ENCODE measurements at regions not wholly inside any gene's neighbourhood (a gene's known extent, or its start where the extent isn't known, plus 50 kb on each side); places are given as distances from the start of the nearest gene placed in this dataset.
"Not testable (repeated sequence)": the region's sequence is repeated elsewhere in the genome, so short reads cannot be mapped to it uniquely, and the experiment has no call there.

- FAIRE-seq (no peak), DNase-seq (ENCODE audit: insufficient read length) (no peak)
- TF ChIP-seq POLR2A (IDR thresholded peaks at IDR 0.05; ENCODE audit: low read depth, low read length): no peak
- TF ChIP-seq POLR2AphosphoS5 (IDR thresholded peaks at IDR 0.05; ENCODE audit: low read depth, low read length): no peak
- no peak for TF ChIP-seq TAF1 (IDR thresholded peaks at IDR 0.05; ENCODE audit: borderline replicate concordance, low read depth, low read length)
Measured at GRCh38 chr3:35305406-35305805, 333.9 kb upstream of the ARPP21 start.

GRCh38 chr3:35307296-35307695 is 332.0 kb upstream of the ARPP21 start:
- TF ChIP-seq POLR2A (IDR thresholded peaks at IDR 0.05; ENCODE audit: low read depth, low read length): no peak
- no peak for TF ChIP-seq TAF1 (IDR thresholded peaks at IDR 0.05; ENCODE audit: borderline replicate concordance, low read depth, low read length)
- no peak for TF ChIP-seq POLR2AphosphoS5 (IDR thresholded peaks at IDR 0.05; ENCODE audit: low read depth, low read length)
- no peak for FAIRE-seq

GRCh38 chr3:35316841-35317240 is 322.5 kb upstream of the ARPP21 start:
- FAIRE-seq; DNase-seq (ENCODE audit: insufficient read length): not testable (repeated sequence)

More at GRCh38 chr3:35307296-35307695, 332.0 kb upstream of the ARPP21 start:
- no peak for DNase-seq (ENCODE audit: insufficient read length)

- no peak for DNase-seq (ENCODE audit: insufficient read length)
- no peak for TF ChIP-seq POLR2AphosphoS5 (IDR thresholded peaks at IDR 0.05; ENCODE audit: low read depth, low read length)
- TF ChIP-seq POLR2A (IDR thresholded peaks at IDR 0.05; ENCODE audit: low read depth, low read length): no peak
- no peak for TF ChIP-seq TAF1 (IDR thresholded peaks at IDR 0.05; ENCODE audit: borderline replicate concordance, low read depth, low read length)
- no peak for FAIRE-seq
Measured at GRCh38 chr3:35320646-35321407, 318.5 kb upstream of the ARPP21 start.

GRCh38 chr3:35322070-35322469 is 317.3 kb upstream of the ARPP21 start:
- TF ChIP-seq POLR2A (IDR thresholded peaks at IDR 0.05; ENCODE audit: low read depth, low read length) (no peak), TAF1 (IDR thresholded peaks at IDR 0.05; ENCODE audit: borderline replicate concordance, low read depth, low read length) (no peak), POLR2AphosphoS5 (IDR thresholded peaks at IDR 0.05; ENCODE audit: low read depth, low read length) (no peak)
- DNase-seq (ENCODE audit: insufficient read length) (no peak), FAIRE-seq (no peak)

- FAIRE-seq (no peak), DNase-seq (ENCODE audit: insufficient read length) (no peak)
- TF ChIP-seq POLR2A (IDR thresholded peaks at IDR 0.05; ENCODE audit: low read depth, low read length) (no peak), POLR2AphosphoS5 (IDR thresholded peaks at IDR 0.05; ENCODE audit: low read depth, low read length) (no peak), TAF1 (IDR thresholded peaks at IDR 0.05; ENCODE audit: borderline replicate concordance, low read depth, low read length) (no peak)
Measured at GRCh38 chr3:35335703-35336102, 303.6 kb upstream of the ARPP21 start.

- TF ChIP-seq POLR2A (IDR thresholded peaks at IDR 0.05; ENCODE audit: low read depth, low read length): no peak
- TF ChIP-seq POLR2AphosphoS5 (IDR thresholded peaks at IDR 0.05; ENCODE audit: low read depth, low read length): no peak
- no peak for TF ChIP-seq TAF1 (IDR thresholded peaks at IDR 0.05; ENCODE audit: borderline replicate concordance, low read depth, low read length)
Measured at GRCh38 chr3:35336601-35337000, 302.7 kb upstream of the ARPP21 start.

GRCh38 chr3:35338186-35338585 is 301.1 kb upstream of the ARPP21 start:
- TF ChIP-seq POLR2A (IDR thresholded peaks at IDR 0.05; ENCODE audit: low read depth, low read length) (no peak), TAF1 (IDR thresholded peaks at IDR 0.05; ENCODE audit: borderline replicate concordance, low read depth, low read length) (no peak), POLR2AphosphoS5 (IDR thresholded peaks at IDR 0.05; ENCODE audit: low read depth, low read length) (no peak)
- no peak for FAIRE-seq
- DNase-seq (ENCODE audit: insufficient read length): no peak

More at GRCh38 chr3:35336601-35337000, 302.7 kb upstream of the ARPP21 start:
- DNase-seq (ENCODE audit: insufficient read length) (no peak), FAIRE-seq (no peak)

GRCh38 chr3:35380196-35380595 is 259.1 kb upstream of the ARPP21 start:
- TF ChIP-seq POLR2AphosphoS5 (IDR thresholded peaks at IDR 0.05; ENCODE audit: low read depth, low read length) (no peak), POLR2A (IDR thresholded peaks at IDR 0.05; ENCODE audit: low read depth, low read length) (no peak), TAF1 (IDR thresholded peaks at IDR 0.05; ENCODE audit: borderline replicate concordance, low read depth, low read length) (no peak)
- DNase-seq (ENCODE audit: insufficient read length) (no peak), FAIRE-seq (no peak)

GRCh38 chr3:35383216-35383615 is 256.1 kb upstream of the ARPP21 start:
- TF ChIP-seq POLR2AphosphoS5 (IDR thresholded peaks at IDR 0.05; ENCODE audit: low read depth, low read length) (no peak), TAF1 (IDR thresholded peaks at IDR 0.05; ENCODE audit: borderline replicate concordance, low read depth, low read length) (no peak), POLR2A (IDR thresholded peaks at IDR 0.05; ENCODE audit: low read depth, low read length) (no peak)
- DNase-seq (ENCODE audit: insufficient read length) (no peak), FAIRE-seq (no peak)

GRCh38 chr3:35383719-35384555 is 255.4 kb upstream of the ARPP21 start:
- no peak for TF ChIP-seq TAF1 (IDR thresholded peaks at IDR 0.05; ENCODE audit: borderline replicate concordance, low read depth, low read length)
- FAIRE-seq (no peak), DNase-seq (ENCODE audit: insufficient read length) (no peak)

- no peak for TF ChIP-seq TAF1 (IDR thresholded peaks at IDR 0.05; ENCODE audit: borderline replicate concordance, low read depth, low read length)
- no peak for TF ChIP-seq POLR2A (IDR thresholded peaks at IDR 0.05; ENCODE audit: low read depth, low read length)
- no peak for TF ChIP-seq POLR2AphosphoS5 (IDR thresholded peaks at IDR 0.05; ENCODE audit: low read depth, low read length)
- FAIRE-seq: no peak
- no peak for DNase-seq (ENCODE audit: insufficient read length)
Measured at GRCh38 chr3:35385271-35385670, 254.1 kb upstream of the ARPP21 start.

Data from GM12892 (cell line).